Karpas-422 (cell line): ENCODE measurements at regions not wholly inside any gene's neighbourhood (a gene's known extent, or its start where the extent isn't known, plus 50 kb on each side); places are given as distances from the start of the nearest gene placed in this dataset.
"Not testable (repeated sequence)": the region's sequence is repeated elsewhere in the genome, so short reads cannot be mapped to it uniquely, and the experiment has no call there.

Experiments used
- DNase-seq: peaks from one replicate; pipeline ENCODE4 v3.0.0-alpha.2; 2015
- H2AFZ ChIP-seq: fragments of 200-600 bp; sonication (generic); 2 replicates; pipeline ENCODE4 v1.6.1; 2014; ENCODE audit warnings: antibody characterized with exemption, low read length, mixed read lengths
- H3K27ac ChIP-seq: fragments of 200-600 bp; sonication (generic); 2 replicates; pipeline ENCODE4 v1.5.1; 2014; ENCODE audit warnings: mild to moderate bottlenecking, low read length, moderate library complexity
- H3K27me3 ChIP-seq: fragments of 200-600 bp; sonication (generic); 2 replicates; pipeline ENCODE4 v1.6.1; 2014; ENCODE audit warnings: low read length, mixed read lengths
- H3K36me3 ChIP-seq: fragments of 200-600 bp; sonication (generic); 2 replicates; pipeline ENCODE4 v1.6.1; 2014; ENCODE audit warnings: low read length, mixed read lengths; ENCODE audit not compliant: insufficient read depth
- H3K4me1 ChIP-seq: fragments of 200-600 bp; sonication (generic); 2 replicates; pipeline ENCODE4 v1.6.1; 2014; ENCODE audit warnings: mild to moderate bottlenecking, low read length, mixed read lengths
- H3K4me2 ChIP-seq: fragments of 200-600 bp; sonication (generic); 2 replicates; pipeline ENCODE4 v1.6.1; 2014; ENCODE audit warnings: low read length, low read depth, mild to moderate bottlenecking; ENCODE audit not compliant: poor library complexity, severe bottlenecking
- H3K4me3 ChIP-seq: fragments of 200-600 bp; sonication (generic); 2 replicates; pipeline ENCODE4 v1.5.1; 2014; ENCODE audit warnings: mild to moderate bottlenecking, antibody characterized with exemption, low read length, mixed read lengths
- H3K79me2 ChIP-seq: fragments of 200-600 bp; sonication (generic); 2 replicates; pipeline ENCODE4 v1.6.1; 2014; ENCODE audit warnings: mild to moderate bottlenecking, low read length, mixed read lengths
- H3K9ac ChIP-seq: fragments of 200-600 bp; sonication (generic); 2 replicates; pipeline ENCODE4 v1.6.0; 2014; ENCODE audit warnings: low read length
- H3K9me2 ChIP-seq: fragments of 200-600 bp; sonication (generic), shearing (Covaris generic); replicated peaks from 2 replicates; pipeline ENCODE4 v1.6.0; 2014; ENCODE audit warnings: mild to moderate bottlenecking, low read length, moderate library complexity; ENCODE audit not compliant: insufficient read depth
- H3K9me3 ChIP-seq: fragments of 300-700, 200-600 bp; sonication (generic); 2 replicates; pipeline ENCODE4 v1.6.1; 2014; ENCODE audit warnings: low read length, mixed read lengths
- H4K20me1 ChIP-seq: fragments of 200-600 bp; sonication (generic); 2 replicates; pipeline ENCODE4 v1.6.1; 2014; ENCODE audit warnings: mild to moderate bottlenecking, antibody characterized with exemption, low read length, low read depth; ENCODE audit not compliant: insufficient read depth

DNA sequence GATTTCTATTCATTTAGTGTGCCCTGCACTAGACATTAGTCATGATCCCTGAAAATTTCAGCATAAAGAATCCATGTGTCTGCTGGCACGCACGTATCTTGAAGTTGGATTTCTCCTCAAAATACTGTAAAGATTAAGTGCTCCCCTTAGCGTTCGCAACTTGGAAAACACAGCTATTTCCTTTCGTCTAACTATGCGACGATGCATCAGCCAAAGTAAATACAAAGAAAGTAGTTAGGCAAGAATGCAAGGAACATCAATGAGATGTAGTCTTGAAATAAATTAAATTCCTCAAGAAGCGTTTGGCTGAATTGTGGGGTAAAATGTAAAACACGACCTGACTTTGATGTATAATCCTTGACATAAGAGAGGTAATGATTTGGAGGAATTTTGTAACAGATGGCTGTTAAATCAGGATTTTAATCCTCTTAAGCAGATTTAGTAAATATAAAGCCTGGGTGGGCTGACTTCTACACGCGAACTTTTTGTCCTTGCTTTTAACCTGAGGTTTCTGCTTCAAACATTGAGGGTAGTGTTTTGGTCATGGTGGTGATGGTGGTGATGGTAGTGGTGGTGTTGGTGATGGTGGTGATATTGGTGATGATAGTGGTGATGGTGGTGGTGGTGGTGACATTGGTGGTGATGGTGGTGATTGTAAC, 88.2 kb downstream of the FOXF2 start:
- Histone ChIP-seq H3K4me2 (no peak overlapping the region), H3K79me2 (no peaks in the 10 kb centered on the region), H3K27me3 (no peaks in the 10 kb centered on the region), H3K9ac (no peak overlapping the region), H3K27ac (no peak overlapping the region), H3K9me2 (no peaks in the 10 kb centered on the region), H3K4me1 (peaks cover 7% of the 10 kb centered on the region), H2AFZ (no peak overlapping the region), H3K36me3 (no peaks in the 10 kb centered on the region), H3K4me3 (no peak overlapping the region), H4K20me1 (no peaks in the 10 kb centered on the region), H3K9me3 (no peaks in the 10 kb centered on the region)
- no peak for DNase-seq

DNA sequence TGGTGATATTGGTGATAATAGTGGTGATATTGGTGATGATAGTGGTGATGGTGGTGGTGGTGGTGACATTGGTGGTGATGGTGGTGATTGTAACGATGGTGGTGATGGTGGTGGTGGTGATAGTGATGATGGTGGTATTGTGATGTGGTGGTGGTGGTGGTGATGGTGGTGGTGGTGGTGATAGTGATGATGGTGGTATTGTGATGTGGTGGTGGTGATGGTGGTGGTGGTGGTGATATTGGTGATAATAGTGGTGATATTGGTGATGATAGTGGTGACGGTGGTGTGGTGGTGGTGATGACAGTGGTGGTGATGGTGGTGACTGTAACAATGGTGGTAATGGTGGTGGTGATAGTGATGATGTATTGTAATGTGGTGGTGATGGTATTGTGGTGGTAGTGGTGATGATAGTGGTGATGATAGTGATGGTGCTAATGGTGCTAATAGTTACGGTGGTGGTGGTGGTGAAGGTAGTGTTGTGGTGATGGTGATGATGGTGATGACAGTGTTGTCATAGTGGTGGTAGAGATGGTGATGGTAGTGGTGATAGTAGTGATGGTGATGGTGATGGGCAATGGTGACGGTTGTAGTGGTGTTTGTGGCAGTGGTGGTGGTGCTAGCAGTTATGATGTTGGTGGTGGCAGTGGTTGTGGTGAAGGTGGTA, 88.9 kb downstream of the FOXF2 start:
- H3K79me2 ChIP-seq, H3K27me3 ChIP-seq, DNase-seq, H3K9ac ChIP-seq, H2AFZ ChIP-seq, H3K9me2 ChIP-seq, H3K4me3 ChIP-seq, H3K27ac ChIP-seq, H3K4me2 ChIP-seq, H3K36me3 ChIP-seq, H4K20me1 ChIP-seq, H3K9me3 ChIP-seq: not testable (repeated sequence)
- peaks cover 11% of the 10 kb centered on the region for H3K4me1 ChIP-seq

DNA sequence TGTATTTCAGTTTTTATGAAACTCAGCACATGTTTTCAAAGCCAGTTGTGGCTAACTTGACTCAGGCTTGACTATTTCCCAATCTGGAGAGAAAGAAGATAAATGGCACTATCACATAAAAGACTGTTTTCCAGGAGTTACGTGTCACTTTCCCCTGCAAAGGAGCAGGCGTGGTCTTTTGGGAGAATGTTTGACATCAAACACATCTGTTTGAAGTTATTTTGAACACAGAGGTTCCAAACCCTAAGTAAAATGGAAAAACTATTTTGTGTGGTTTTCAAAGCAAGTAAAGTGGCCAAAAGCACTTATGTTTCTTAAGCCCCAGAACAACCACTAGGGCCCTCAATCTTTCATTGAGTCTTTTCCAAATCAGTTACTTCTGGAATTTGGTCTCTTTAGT, 89.7 kb downstream of the FOXF2 start:
- Histone ChIP-seq H2AFZ (no peak overlapping the region), H3K4me3 (no peak overlapping the region), H3K4me2 (no peak overlapping the region), H3K36me3 (no peaks in the 10 kb centered on the region), H3K9me2 (no peaks in the 10 kb centered on the region), H3K79me2 (no peaks in the 10 kb centered on the region), H3K9me3 (no peaks in the 10 kb centered on the region), H3K27me3 (no peaks in the 10 kb centered on the region), H3K27ac (no peak overlapping the region), H3K9ac (no peak overlapping the region), H4K20me1 (no peaks in the 10 kb centered on the region), H3K4me1 (peaks cover 11% of the 10 kb centered on the region)
- DNase-seq: no peak

DNA sequence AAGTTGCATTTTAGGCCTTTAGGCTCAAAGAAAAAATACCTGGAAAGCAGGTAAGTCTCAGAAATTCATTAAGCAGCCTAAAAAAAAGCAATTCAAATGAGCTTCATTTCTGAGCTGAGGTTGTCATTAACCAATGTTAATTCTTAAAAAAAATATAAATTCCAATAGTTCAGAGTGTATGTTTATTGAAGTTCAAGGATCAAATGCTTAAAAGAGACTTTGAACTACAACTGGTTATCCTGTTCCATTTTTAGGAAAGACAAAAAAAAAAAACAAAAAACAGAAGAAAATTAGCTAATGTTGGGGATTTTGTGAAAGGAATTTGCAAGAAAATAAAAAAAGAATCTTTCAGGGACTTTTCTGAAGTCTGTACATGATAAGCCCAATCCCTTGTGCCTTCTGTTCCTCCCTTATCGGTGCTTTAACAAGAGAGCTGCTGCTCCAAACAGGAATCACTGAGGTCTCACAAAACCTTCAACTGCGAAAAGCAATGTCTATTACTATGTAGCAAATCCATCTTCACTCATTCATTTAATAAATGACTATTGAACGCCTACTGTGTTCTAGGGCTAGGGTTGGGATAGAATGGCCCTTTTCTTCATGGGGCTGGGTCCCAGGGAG, 90.3 kb downstream of the FOXF2 start:
- no peak for DNase-seq
- Histone ChIP-seq H3K9me3 (no peaks in the 10 kb centered on the region), H3K4me1 (peaks cover 11% of the 10 kb centered on the region), H2AFZ (no peak overlapping the region), H3K9ac (no peak overlapping the region), H3K4me2 (no peak overlapping the region), H3K36me3 (no peaks in the 10 kb centered on the region), H3K9me2 (no peaks in the 10 kb centered on the region), H4K20me1 (no peaks in the 10 kb centered on the region), H3K27ac (no peak overlapping the region), H3K79me2 (no peaks in the 10 kb centered on the region), H3K4me3 (no peak overlapping the region), H3K27me3 (no peaks in the 10 kb centered on the region)

DNA sequence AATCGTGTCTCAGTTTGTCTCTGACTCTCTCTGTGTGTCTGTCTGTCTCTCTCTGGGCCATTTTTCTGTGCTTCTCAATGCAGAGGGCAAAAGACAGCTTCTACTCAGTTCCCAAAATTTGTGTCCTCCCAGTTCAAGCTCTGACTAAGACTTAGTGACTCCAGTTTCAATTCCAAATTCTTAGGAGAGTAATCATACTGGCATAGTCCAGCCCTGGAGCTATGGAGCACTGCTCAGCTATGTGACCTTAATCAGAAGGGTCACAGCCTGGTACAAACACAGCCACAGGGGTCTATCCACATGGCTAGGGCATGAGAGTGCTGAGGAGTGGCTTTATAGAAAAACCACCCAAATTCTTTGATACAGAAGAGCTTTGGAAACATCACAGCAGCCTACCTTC, 91.9 kb downstream of the FOXF2 start:
- H3K27me3 ChIP-seq: no peaks in the 10 kb centered on the region
- H3K79me2 ChIP-seq: no peaks in the 10 kb centered on the region
- no peaks in the 10 kb centered on the region for H3K9me2 ChIP-seq
- no peaks in the 10 kb centered on the region for H4K20me1 ChIP-seq
- H3K27ac ChIP-seq: no peak overlapping the region
- H3K9me3 ChIP-seq: no peaks in the 10 kb centered on the region
- no peaks in the 10 kb centered on the region for H3K36me3 ChIP-seq
- H3K4me1 ChIP-seq: peaks cover 11% of the 10 kb centered on the region
- no peak overlapping the region for H3K4me2 ChIP-seq
- H2AFZ ChIP-seq: no peak overlapping the region
- H3K4me3 ChIP-seq: no peak overlapping the region
- no peak for DNase-seq
- H3K9ac ChIP-seq: no peak overlapping the region

DNA sequence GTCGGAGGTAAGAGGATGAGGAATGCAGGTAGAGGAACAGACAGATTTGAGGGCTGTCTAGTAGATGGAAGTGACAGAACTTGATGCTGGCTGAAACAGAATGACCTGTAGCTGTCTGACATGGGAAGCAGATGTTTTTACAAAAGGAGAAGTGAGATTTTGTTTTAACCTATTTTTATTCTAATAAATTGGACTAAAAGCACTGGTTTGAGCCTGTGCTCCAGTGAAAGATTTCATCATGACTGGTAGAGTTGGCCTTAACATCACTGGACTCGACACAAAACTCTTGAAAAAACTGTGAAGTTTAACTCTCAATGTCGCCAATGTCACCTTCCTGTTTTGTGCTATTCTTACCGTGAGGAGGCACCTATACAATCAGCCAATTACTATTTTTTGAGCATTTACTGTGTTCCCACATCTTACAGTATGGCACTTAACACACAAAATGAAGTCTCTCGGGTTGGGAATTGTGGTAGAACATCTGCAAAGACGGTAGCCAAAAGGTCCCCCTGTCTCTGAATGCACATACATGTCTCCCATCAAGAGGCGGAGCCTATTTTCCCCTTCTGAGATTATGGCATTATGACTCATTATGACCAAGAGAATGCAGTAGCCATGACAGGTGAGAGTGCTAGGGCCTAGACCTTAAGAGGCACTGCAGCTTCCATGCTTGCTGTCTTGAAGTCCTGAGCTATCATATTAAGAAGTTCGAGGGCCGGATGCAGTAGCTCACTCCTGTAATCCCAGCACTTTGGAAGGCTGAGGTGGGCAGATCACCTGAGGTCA, 93.2 kb downstream of the FOXF2 start:
- H3K4me3 ChIP-seq: no peak overlapping the region
- H3K9me2 ChIP-seq: no peaks in the 10 kb centered on the region
- no peaks in the 10 kb centered on the region for H4K20me1 ChIP-seq
- H3K9me3 ChIP-seq: no peaks in the 10 kb centered on the region
- peak; percentile 46 for DNase-seq
- H3K79me2 ChIP-seq: no peaks in the 10 kb centered on the region
- peaks cover 11% of the 10 kb centered on the region for H3K4me1 ChIP-seq
- no peak overlapping the region for H3K27ac ChIP-seq
- H2AFZ ChIP-seq: no peak overlapping the region
- no peak overlapping the region for H3K4me2 ChIP-seq
- no peaks in the 10 kb centered on the region for H3K27me3 ChIP-seq
- no peak overlapping the region for H3K9ac ChIP-seq
- no peaks in the 10 kb centered on the region for H3K36me3 ChIP-seq

DNA sequence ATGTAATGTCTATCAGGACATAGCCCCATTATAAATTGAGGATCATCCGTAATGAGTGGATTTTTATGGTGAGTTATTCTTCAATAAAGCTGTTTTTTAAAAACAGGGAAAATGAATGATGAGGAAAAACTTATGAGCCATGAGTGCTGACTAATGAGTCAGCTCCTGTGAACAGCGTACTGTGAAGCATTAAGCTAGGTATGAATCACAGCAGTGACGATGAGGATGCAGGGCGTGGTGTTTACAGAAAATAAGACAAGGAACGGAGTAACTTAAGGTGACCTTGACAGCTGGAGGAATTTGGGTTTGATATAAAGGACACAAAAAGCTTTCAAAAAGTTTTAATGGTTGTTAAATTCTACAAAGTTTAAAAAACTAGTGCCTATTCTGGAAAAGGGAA, 96.3 kb downstream of the FOXF2 start:
- Histone ChIP-seq H3K79me2 (no peaks in the 10 kb centered on the region), H4K20me1 (no peaks in the 10 kb centered on the region), H3K4me2 (no peak overlapping the region), H3K9ac (no peak overlapping the region), H3K9me3 (no peaks in the 10 kb centered on the region), H3K4me3 (no peak overlapping the region), H3K27ac (no peak overlapping the region), H3K27me3 (no peaks in the 10 kb centered on the region), H2AFZ (no peak overlapping the region), H3K4me1 (peaks cover 11% of the 10 kb centered on the region), H3K9me2 (no peaks in the 10 kb centered on the region), H3K36me3 (no peaks in the 10 kb centered on the region)
- DNase-seq: no peak

DNA sequence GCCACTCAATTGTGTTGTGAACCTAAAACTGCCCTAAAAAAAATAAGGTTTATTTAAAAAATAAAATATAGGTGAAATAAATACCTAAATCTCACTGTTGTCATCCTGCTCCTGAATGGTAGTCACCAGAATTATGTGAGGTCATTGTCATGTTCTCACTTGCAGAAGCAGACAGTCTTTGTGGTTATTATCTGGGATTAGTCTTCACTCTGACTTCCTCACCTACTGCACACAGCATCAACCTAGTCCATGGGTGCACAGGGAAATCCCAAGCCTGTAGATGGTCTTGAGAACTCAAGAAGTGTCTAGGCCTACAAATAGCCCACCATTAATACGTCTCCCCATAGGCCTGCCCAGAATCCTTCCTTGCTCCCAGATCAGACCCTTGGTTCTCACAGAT, 97.0 kb downstream of the FOXF2 start:
- H3K9me3 ChIP-seq: no peaks in the 10 kb centered on the region
- H3K4me3 ChIP-seq: no peak overlapping the region
- peaks cover 11% of the 10 kb centered on the region for H3K4me1 ChIP-seq
- H3K36me3 ChIP-seq: no peaks in the 10 kb centered on the region
- H3K27me3 ChIP-seq: no peaks in the 10 kb centered on the region
- H3K27ac ChIP-seq: no peak overlapping the region
- H3K9me2 ChIP-seq: no peaks in the 10 kb centered on the region
- H3K79me2 ChIP-seq: no peaks in the 10 kb centered on the region
- H3K9ac ChIP-seq: no peak overlapping the region
- no peak overlapping the region for H2AFZ ChIP-seq
- H4K20me1 ChIP-seq: no peaks in the 10 kb centered on the region
- no peak for DNase-seq
- no peak overlapping the region for H3K4me2 ChIP-seq
